SK-N-SH (cell line): ENCODE measurements at regions not wholly inside any gene's neighbourhood (a gene's known extent, or its start where the extent isn't known, plus 50 kb on each side); places are given as distances from the start of the nearest gene placed in this dataset.

Source experiments
- CTCF ChIA-PET: fragments of 300-600, 350-600 bp; formaldehyde crosslinking; extraction: SDS; loops from one replicate; lab custom pipeline; 2021; lab: Yijun Ruan, JAX
- POLR2A ChIA-PET: fragments of 350-600 bp; sonication (Branson Sonifier 250); formaldehyde crosslinking; extraction: SDS; loops from one replicate; lab custom pipeline; 2020; ENCODE audit warnings: antibody characterized with exemption, inconsistent platforms; lab: Yijun Ruan, JAX
- DNase-seq: peaks from one replicate; pipeline ENCODE4 v3.0.0; 2012
- H2AFZ ChIP-seq: fragments of 200-600 bp; sonication (generic); 2 replicates; pipeline ENCODE4 v1.8.1; 2016; ENCODE audit warnings: antibody characterized with exemption, mild to moderate bottlenecking, low read depth
- H3F3A ChIP-seq: fragments of 200-600 bp; sonication (generic); replicated peaks from 2 replicates; pipeline ENCODE3; 2016; ENCODE audit warnings: antibody characterized with exemption, mild to moderate bottlenecking; ENCODE audit not compliant: insufficient read depth
- H3K27ac ChIP-seq, 2 experiments: fragments of 200-500 bp in 1 of 2; fragments of 200-600 bp in 1 of 2; sonication (Bioruptor generic) in 1 of 2; sonication (generic), shearing (Covaris generic) in 1 of 2; 2 replicates each; pipeline versions ENCODE4 v1.5.1 to v1.6.1; 2014 to 2016; ENCODE audit warnings: low read depth in 2 of 2, inconsistent platforms in 1 of 2, low read length in 1 of 2, mild to moderate bottlenecking in 1 of 2, mixed read lengths in 1 of 2
- H3K27me3 ChIP-seq: fragments of 200-600 bp; sonication (generic), shearing (Covaris generic); 2 replicates; pipeline ENCODE4 v1.6.1; 2016; ENCODE audit warnings: mixed run types; ENCODE audit not compliant: insufficient read depth
- H3K36me3 ChIP-seq, 2 experiments: fragments of 200-500 bp in 1 of 2; fragments of 200-600 bp in 1 of 2; sonication (Bioruptor generic) in 1 of 2; sonication (generic) in 1 of 2; replicated peaks in 1 of 2; 2 replicates each; pipeline versions ENCODE3 to v1.5.1; 2014 to 2016; ENCODE audit warnings: low read length in 1 of 2, mild to moderate bottlenecking in 1 of 2; ENCODE audit not compliant: insufficient read depth in 2 of 2, control insufficient read depth in 1 of 2
- H3K4me1 ChIP-seq, 2 experiments: fragments of 200-500 bp in 1 of 2; fragments of 200-600 bp in 1 of 2; sonication (Bioruptor generic) in 1 of 2; sonication (generic), shearing (Covaris generic) in 1 of 2; 2 replicates each; pipeline versions ENCODE4 v1.5.1 to v1.6.1; 2014 to 2016; ENCODE audit warnings: low read depth in 1 of 2, low read length in 1 of 2, mixed run types in 1 of 2; ENCODE audit not compliant: insufficient read depth in 2 of 2, control insufficient read depth in 1 of 2
- H3K4me2 ChIP-seq: fragments of 200-600 bp; sonication (generic), shearing (Covaris generic); 2 replicates; pipeline ENCODE4 v1.6.1; 2017; ENCODE audit warnings: mixed run types
- H3K4me3 ChIP-seq, 2 experiments: fragments of 200-500 bp in 1 of 2; fragments of 200-600 bp in 1 of 2; sonication (Bioruptor generic) in 1 of 2; sonication (generic), shearing (Covaris generic) in 1 of 2; 2 replicates each; pipeline versions ENCODE4 v1.5.1 to v1.8.1; 2014 to 2016; ENCODE audit warnings: low read depth in 2 of 2, inconsistent platforms in 1 of 2, low read length in 1 of 2, mild to moderate bottlenecking in 1 of 2, mixed read lengths in 1 of 2, moderate library complexity in 1 of 2
- H3K79me2 ChIP-seq: fragments of 200-600 bp; sonication (generic); 2 replicates; pipeline ENCODE4 v1.8.1; 2017; ENCODE audit warnings: mild to moderate bottlenecking; ENCODE audit not compliant: insufficient read depth
- H3K9ac ChIP-seq: fragments of 200-600 bp; sonication (generic); 2 replicates; pipeline ENCODE4 v1.6.1; 2017; ENCODE audit warnings: mixed run types
- H3K9me2 ChIP-seq: fragments of 200-600 bp; sonication (generic); 2 replicates; pipeline ENCODE4 v1.6.1; 2017; ENCODE audit warnings: mixed run types
- H3K9me3 ChIP-seq: fragments of 200-600 bp; sonication (generic); 2 replicates; pipeline ENCODE4 v1.6.1; 2017; ENCODE audit warnings: mixed run types, mild to moderate bottlenecking, moderate library complexity
- H4K20me1 ChIP-seq: fragments of 200-600 bp; sonication (generic); 2 replicates; pipeline ENCODE4 v1.6.1; 2017; ENCODE audit warnings: mild to moderate bottlenecking, mixed run types; ENCODE audit not compliant: insufficient read depth
- CHD2 ChIP-seq: fragments of 150-350 bp; IDR thresholded peaks from 2 replicates; pipeline ENCODE4 v1.6.1; 2018; ENCODE audit warnings: low read length; ENCODE audit not compliant: partially characterized antibody
- FOSL2 ChIP-seq: IDR thresholded peaks from 2 replicates; pipeline ENCODE4 v1.4.0; 2012; ENCODE audit warnings: low read depth, mild to moderate bottlenecking, moderate library complexity, borderline replicate concordance
- JUND ChIP-seq: IDR thresholded peaks from 2 replicates; pipeline ENCODE4 v1.4.0; 2012
- MEF2A ChIP-seq: IDR thresholded peaks from 2 replicates; pipeline ENCODE4 v1.4.0; 2012; ENCODE audit warnings: low read depth, borderline replicate concordance
- POLR2AphosphoS5 ChIP-seq: IDR thresholded peaks from 2 replicates; pipeline ENCODE4 v1.6.1; 2012; ENCODE audit warnings: low read depth, low read length
- RAD21 ChIP-seq: IDR thresholded peaks from 2 replicates; pipeline ENCODE4 v1.6.1; 2012; ENCODE audit warnings: mild to moderate bottlenecking, low read length
- RFX5 ChIP-seq: IDR thresholded peaks from 2 replicates; pipeline ENCODE4 v1.6.1; 2012; ENCODE audit warnings: mild to moderate bottlenecking, improper control_type of control experiment, low read length
- SIN3A ChIP-seq: IDR thresholded peaks from 2 replicates; pipeline ENCODE4 v1.6.1; 2012; ENCODE audit warnings: low read depth, mild to moderate bottlenecking, low read length, moderate library complexity, borderline replicate concordance
- WGBS: methylation state at CpG from one replicate; pipeline ENCODE4 v1.1.6; 2017; ENCODE audit warnings: low lambda C conversion rate; 5-methylcytosine and 5-hydroxymethylcytosine counted together
- TF ChIP-seq, protein P1 (sequence below): fragments of 150-350 bp; IDR thresholded peaks from 2 replicates; pipeline ENCODE4 v1.6.1; 2017; ENCODE audit warnings: antibody characterized with exemption, low read length, low read depth, borderline replicate concordance
- TF ChIP-seq, protein P2 (sequence below): IDR thresholded peaks from 2 replicates; pipeline ENCODE4; 2012
- TF ChIP-seq, protein P3 (sequence below): fragments of 200-600 bp; sonication (generic); IDR thresholded peaks from 2 replicates; pipeline ENCODE4 v1.6.1; 2017; ENCODE audit warnings: antibody characterized with exemption, mild to moderate bottlenecking, moderate library complexity
- TF ChIP-seq, protein P4 (sequence below): IDR thresholded peaks from 2 replicates; pipeline ENCODE4 v1.4.0; 2012; ENCODE audit warnings: low read depth, borderline replicate concordance
- TF ChIP-seq, protein P5 (sequence below): IDR thresholded peaks from 2 replicates; pipeline ENCODE4 v1.4.0; 2012; ENCODE audit warnings: low read depth, borderline replicate concordance

- Histone ChIP-seq H3K4me3 (no peak overlapping the region), H3K36me3 (no peaks in the 10 kb centered on the region), H3K27ac (no peak overlapping the region), H3K4me1 (no peaks in the 10 kb centered on the region; a peak in 1 of 4 replicates), H4K20me1 (no peaks in the 10 kb centered on the region)
- 84% methylated on average over 2 of the region's 2 CpGs for WGBS
- DNase-seq = no peak
- CTCF ChIA-PET = interaction anchor here (2.3 kb wide), 1 partner anchor 10 kb away, joined by 7 read pairs; no protein-coding TSS in a partner anchor
- TF ChIP-seq RFX5 (no peak), RAD21 (no peak), JUND (no peak), MEF2A (no peak), FOSL2 (no peak), CHD2 (no peak), POLR2AphosphoS5 (no peak), SIN3A (no peak)
- TF ChIP-seq, protein P1, sequence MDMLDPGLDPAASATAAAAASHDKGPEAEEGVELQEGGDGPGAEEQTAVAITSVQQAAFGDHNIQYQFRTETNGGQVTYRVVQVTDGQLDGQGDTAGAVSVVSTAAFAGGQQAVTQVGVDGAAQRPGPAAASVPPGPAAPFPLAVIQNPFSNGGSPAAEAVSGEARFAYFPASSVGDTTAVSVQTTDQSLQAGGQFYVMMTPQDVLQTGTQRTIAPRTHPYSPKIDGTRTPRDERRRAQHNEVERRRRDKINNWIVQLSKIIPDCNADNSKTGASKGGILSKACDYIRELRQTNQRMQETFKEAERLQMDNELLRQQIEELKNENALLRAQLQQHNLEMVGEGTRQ = no peak
- TF ChIP-seq, protein P2, sequence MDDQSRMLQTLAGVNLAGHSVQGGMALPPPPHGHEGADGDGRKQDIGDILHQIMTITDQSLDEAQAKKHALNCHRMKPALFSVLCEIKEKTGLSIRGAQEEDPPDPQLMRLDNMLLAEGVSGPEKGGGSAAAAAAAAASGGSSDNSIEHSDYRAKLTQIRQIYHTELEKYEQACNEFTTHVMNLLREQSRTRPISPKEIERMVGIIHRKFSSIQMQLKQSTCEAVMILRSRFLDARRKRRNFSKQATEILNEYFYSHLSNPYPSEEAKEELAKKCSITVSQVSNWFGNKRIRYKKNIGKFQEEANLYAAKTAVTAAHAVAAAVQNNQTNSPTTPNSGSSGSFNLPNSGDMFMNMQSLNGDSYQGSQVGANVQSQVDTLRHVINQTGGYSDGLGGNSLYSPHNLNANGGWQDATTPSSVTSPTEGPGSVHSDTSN = no peak
- TF ChIP-seq, protein P3, sequence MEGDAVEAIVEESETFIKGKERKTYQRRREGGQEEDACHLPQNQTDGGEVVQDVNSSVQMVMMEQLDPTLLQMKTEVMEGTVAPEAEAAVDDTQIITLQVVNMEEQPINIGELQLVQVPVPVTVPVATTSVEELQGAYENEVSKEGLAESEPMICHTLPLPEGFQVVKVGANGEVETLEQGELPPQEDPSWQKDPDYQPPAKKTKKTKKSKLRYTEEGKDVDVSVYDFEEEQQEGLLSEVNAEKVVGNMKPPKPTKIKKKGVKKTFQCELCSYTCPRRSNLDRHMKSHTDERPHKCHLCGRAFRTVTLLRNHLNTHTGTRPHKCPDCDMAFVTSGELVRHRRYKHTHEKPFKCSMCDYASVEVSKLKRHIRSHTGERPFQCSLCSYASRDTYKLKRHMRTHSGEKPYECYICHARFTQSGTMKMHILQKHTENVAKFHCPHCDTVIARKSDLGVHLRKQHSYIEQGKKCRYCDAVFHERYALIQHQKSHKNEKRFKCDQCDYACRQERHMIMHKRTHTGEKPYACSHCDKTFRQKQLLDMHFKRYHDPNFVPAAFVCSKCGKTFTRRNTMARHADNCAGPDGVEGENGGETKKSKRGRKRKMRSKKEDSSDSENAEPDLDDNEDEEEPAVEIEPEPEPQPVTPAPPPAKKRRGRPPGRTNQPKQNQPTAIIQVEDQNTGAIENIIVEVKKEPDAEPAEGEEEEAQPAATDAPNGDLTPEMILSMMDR = no peak
- TF ChIP-seq, protein P4, sequence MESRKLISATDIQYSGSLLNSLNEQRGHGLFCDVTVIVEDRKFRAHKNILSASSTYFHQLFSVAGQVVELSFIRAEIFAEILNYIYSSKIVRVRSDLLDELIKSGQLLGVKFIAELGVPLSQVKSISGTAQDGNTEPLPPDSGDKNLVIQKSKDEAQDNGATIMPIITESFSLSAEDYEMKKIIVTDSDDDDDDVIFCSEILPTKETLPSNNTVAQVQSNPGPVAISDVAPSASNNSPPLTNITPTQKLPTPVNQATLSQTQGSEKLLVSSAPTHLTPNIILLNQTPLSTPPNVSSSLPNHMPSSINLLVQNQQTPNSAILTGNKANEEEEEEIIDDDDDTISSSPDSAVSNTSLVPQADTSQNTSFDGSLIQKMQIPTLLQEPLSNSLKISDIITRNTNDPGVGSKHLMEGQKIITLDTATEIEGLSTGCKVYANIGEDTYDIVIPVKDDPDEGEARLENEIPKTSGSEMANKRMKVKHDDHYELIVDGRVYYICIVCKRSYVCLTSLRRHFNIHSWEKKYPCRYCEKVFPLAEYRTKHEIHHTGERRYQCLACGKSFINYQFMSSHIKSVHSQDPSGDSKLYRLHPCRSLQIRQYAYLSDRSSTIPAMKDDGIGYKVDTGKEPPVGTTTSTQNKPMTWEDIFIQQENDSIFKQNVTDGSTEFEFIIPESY = no peak
- TF ChIP-seq, protein P5, sequence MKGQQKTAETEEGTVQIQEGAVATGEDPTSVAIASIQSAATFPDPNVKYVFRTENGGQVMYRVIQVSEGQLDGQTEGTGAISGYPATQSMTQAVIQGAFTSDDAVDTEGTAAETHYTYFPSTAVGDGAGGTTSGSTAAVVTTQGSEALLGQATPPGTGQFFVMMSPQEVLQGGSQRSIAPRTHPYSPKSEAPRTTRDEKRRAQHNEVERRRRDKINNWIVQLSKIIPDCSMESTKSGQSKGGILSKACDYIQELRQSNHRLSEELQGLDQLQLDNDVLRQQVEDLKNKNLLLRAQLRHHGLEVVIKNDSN = no peak
- TF ChIP-seq, all 33 proteins: peak for 0
- POLR2A ChIA-PET = no interaction called here
- H3K27me3 ChIP-seq = 0 out of 2 replicates have a peak, but pooled peaks cover 7% of the 10 kb centered on the region
- H3K9me3 ChIP-seq = no peaks in the 10 kb centered on the region
- H3K4me2 ChIP-seq = no peak overlapping the region
- H3F3A ChIP-seq = no peaks in the 10 kb centered on the region
- H2AFZ ChIP-seq = no peak overlapping the region
- H3K9me2 ChIP-seq = no peaks in the 10 kb centered on the region
- no peak overlapping the region for H3K9ac ChIP-seq
- H3K79me2 ChIP-seq = no peaks in the 10 kb centered on the region
Measured at GRCh38 chr3:194235160-194235559, 99.2 kb downstream of the HES1 start.
